ENCODE measurements at regions not wholly inside any gene's neighbourhood (a gene's known extent, or its start where the extent isn't known, plus 50 kb on each side); places are given as distances from the start of the nearest gene placed in this dataset.

GRCh38 chr6:154561750-154562149 is 51.3 kb upstream of the CNKSR3 start:
- DNase-seq: no peak

- DNase-seq: no peak
Observed at GRCh38 chr6:154565331-154565730, 54.8 kb upstream of the CNKSR3 start.

GRCh38 chr6:154566866-154567265 is 56.4 kb upstream of the CNKSR3 start:
- DNase-seq: no peak

DNA sequence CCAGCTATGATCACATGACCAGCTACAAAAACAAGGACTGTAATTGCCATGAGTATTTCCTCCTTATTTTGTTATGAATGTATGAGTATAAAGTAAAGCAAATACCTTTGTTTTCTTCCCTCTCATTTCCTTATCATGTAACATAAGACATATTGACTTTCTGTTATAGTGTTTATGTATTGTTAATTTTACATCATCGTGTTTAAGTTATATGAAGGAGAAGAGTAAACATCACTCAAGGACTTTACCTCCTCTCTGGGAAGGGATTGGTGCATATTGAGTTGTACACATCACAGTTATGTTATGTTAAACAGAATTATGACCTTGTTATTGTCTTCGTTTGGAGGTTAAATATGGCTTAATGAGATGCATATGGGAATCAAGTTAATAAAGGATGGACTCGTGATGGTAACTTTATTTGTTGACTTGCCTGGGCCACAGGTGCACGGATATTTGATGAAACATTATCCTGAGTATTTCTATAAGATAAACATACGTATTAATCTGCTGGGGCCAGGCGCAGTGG is 57.3 kb upstream of the CNKSR3 start:
- no peak for DNase-seq

DNA sequence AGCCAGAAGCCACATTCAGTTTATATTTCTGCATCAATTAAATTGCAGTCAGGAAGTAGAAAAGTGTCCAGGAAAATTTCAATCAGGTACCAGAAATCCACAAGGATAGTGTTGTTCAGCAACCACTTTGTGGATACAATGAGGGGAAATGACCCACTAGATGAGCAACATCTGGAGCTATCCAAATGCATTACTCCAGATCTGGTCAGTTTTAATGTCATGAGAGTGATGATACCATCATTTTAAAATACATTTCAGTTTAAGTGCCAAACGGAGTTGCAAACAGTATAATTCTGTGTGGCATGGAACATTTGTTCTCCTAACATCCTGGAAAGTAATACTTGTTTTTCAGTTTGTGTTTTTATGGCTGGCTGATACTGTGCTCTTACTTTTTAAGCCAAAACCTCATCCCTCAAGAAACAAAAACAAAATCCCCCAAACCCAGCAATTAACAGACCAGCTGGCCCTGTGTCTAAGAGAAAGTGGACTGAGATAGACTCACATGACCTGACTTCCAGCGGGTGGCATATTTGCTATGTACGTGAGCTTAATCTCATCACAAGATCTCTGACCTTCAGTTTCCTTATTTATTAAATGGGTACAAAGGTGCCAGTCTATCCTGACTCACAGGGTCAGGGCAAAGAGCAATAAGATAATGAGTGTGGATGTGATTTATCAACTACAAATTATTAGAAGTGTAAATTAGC is 58.8 kb upstream of the CNKSR3 start:
- no peak for DNase-seq

GRCh38 chr6:154570505-154570904 is 60.0 kb upstream of the CNKSR3 start:
- no peak for DNase-seq

DNA sequence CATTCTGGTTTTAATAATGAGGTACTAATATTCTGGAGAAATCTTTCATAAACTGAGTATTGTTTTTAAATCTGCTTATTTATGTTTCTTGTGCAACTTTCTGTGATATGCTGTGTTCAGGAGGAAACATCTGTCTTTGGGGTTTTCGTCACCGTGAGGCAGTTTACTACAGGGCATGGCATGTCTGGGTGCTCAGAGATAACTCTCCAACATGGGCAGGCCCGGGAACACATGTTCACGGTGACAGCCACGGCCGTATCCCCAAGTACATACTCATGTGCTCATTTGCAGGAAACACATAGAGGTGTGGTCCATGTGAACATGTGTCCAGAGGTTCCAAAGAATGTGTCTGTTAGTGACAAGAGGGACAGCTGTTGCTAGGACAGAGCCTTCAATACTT is 62.1 kb upstream of the CNKSR3 start:
- DNase-seq: no peak

DNA sequence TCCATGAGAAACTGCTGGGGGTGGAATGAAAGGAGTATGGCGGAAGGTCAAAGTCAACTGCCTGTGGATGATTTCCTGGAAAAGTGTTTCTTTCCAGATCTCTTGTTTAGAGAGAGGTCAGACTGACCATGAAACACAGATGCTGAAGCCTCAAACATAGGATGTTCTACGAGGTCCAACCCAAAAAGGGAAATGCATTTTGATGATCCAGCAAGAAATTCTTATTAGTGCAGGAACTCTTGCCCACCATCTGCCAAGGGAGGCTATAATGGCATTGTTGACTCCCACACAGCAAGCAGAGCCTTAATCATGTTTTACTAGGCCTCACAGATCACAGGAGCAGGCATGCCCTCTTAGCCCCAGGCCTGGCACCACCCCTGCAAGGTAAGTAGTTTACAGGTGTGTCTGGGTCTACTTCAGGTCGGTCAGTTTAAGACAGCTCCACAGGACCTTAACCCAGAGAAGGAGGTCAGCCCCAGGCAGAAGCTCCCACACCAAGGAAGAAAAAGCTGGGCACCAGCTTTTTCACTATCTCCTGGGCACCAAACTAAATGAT is 67.6 kb upstream of the CNKSR3 start:
- no peak for DNase-seq

DNA sequence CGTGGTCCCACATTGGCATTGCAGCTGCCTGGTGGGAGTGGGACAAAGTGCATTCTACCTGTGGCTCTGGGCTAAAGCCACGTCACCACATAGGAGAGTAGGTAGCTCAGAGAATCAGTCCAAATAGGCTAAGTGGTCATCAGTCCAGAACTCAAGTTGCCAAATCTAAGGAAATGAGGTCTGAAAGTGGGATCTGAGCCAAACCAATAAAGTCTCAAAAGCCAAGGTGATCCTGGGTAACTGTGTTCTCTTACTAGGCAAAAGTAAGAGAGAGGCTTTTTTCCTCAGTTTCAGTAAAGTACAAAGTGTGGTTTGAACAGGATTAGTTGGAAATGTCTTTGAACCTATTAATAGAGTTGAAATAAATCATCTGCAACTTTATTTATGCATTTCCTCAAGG is 68.6 kb upstream of the CNKSR3 start:
- no peak for DNase-seq

DNA sequence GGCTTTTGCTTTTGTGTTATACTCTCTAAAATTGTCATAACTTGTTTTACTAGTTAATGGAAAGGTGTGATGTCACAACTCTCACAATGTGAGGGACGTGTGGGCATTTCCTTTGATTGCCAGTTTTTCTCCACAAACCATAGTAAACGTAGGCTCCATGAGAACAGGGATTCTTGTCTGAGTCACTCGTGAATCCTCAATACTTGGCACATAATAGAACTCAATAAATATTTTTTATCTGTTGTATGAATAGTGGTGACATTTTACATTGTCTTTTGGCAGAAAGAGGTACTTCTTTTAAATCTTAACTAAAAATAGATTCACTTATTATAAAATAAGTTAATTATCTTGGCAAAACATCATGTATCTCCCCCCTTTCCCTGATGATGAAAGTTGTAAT is 69.0 kb upstream of the CNKSR3 start:
- no peak for DNase-seq

- DNase-seq: no peak
Observed at GRCh38 chr6:154580397-154581135, 70.1 kb upstream of the CNKSR3 start.

GRCh38 chr6:154582696-154583095 is 72.2 kb upstream of the CNKSR3 start:
- no peak for DNase-seq

DNA sequence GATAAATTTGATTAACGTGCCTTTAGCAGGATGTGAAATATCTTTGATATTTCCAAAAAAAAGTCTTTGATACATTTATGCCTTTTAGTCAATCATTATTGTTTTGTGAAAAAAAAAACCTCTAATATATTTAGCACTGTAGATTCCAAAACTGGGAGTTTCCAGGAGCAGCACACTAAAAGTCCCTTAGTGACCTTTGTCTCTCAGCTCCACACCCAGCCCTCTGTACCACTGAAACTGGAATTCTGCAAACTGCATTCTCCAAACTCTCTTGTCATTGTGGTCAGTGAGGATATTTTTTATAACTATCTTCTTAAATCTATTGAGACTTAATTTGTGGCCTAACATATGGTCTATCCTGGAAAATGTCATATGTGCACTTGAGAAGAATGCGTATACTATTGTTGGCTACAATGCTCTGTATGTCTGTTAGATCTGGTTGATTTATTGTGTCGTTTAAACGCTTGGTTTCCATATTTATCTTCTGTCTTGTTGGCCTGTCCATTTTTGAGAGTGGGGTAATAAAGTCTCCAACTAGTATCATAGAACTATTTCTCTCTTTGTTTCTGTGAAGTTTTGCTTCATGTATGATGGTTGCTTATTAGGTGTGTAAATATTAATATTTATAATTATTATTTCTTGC is 73.2 kb upstream of the CNKSR3 start:
- DNase-seq: no peak

DNA sequence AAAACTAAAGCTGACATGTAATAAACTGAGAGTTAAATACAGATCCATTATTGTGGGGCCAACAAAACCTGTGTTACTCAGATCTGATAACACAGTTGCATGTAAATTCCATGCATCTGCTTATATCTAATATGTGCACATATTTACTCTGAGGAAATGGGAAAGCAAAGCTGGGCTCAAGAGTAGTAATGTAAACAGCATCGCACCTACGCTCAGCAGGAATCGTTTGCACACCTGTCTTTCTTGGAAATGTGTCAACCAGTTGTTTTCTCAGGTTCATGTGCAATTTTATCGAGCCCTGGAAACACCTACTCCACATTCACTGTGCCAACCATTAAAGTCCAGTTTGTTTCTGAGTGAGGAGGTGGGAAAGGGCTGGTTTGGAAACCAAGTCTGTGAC is 80.3 kb upstream of the CNKSR3 start:
- no peak for DNase-seq

GRCh38 chr6:154591234-154591633 is 80.7 kb upstream of the CNKSR3 start:
- no peak for DNase-seq

- DNase-seq: no peak
Observed at GRCh38 chr6:154592199-154592860, 81.8 kb upstream of the CNKSR3 start.

- no peak for DNase-seq
Observed at GRCh38 chr6:154593122-154593521, 82.6 kb upstream of the CNKSR3 start.

DNA sequence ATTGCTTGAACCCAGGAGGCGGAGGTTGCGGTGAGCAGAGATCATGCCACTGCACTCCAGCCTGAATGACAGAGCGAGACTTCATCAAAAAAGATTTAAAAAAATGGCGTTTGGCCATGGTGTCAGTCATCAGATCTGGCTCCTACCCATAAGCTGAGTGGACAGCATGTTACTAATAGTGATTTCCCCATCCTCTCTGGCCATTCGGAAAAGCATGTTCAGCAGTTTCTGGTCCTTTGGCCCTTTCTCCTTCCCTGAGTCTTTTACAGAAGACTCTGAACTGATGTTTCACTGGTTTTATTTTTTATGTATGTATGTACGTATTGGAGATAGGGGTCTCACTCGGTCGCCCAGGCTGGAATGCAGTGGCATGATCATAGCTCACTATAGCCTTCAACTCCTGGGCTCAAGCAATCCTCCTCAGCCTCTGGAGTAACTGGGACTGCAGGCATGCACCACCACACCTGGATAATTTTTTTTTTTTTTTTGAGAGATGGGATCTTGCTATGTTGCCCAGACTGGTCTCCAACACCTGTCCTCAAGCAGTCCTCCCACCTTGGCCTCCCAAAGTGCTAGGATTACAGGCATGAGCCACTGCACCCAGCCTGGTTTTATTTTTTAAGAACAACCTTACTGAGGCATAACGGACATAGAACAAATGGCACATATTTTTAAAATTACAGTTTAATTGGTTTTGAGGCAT is 84.2 kb upstream of the CNKSR3 start:
- DNase-seq: no peak

DNA sequence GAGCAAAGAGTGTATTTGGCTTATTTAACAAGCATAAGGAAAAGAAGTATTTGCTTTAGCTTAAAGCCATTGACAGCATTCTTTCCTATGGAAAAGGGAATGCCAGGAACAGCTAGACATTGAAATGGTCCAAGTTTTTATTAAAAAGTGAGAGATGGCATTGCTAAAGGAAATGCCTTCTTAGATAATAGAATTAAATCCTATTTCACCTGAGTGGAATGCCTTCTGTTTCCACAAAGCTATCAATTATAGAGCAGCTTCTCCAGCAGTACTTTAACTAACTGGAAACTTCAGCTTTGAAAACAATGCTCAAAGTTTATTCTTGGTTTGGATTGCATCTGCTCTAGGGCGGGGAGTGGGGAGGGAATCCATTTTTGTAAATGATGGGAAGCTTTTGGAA is 85.1 kb upstream of the CNKSR3 start:
- no peak for DNase-seq

- DNase-seq: no peak
Observed at GRCh38 chr6:154596009-154596408, 85.5 kb upstream of the CNKSR3 start.

DNA sequence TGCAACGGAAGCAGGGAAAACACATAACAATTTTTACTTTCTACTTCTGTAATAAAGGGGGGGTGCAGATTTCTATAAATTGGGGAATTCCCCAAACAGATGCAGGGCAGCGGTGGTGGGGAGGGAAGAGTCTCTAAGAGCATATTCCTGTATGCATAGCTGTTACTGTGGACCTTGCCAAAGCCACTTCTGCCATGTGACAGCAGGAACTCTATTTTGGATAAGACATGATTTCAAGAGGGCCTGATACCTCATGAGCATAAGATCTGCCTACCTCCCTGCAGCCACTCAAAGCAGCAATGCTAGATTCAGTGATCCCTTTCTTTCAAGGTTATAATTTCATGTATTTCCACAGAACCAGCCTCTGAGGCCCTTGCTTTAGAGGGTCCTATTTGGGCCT is 86.2 kb upstream of the CNKSR3 start:
- DNase-seq: no peak

DNA sequence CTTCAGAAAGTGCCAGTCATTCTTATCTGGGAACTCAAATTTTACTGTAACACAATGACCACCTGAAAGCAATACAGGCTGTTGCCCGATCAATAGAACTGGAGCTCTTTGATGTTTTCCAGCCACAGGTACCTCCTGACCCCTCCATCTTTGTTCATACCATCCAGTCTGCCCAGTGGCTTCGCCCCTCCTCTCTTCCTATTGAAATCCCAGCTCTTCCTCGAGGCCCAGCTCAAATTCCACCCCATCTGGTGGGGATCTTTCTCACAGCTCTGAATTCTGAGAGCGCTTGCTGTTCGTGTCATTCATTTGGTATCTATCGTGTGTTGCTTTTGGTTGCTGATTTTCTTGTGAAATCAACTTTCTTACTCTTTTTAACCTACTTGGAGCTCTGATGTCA is 87.9 kb upstream of the CNKSR3 start:
- no peak for DNase-seq

Data from T-helper 2 cell (primary cell).